Thoracic aorta (tissue), 2 donors: ENCODE measurements at regions not wholly inside any gene's neighbourhood (a gene's known extent, or its start where the extent isn't known, plus 50 kb on each side); places are given as distances from the start of the nearest gene placed in this dataset.

Experiments used
- ATAC-seq: fragments of 150-250 bp; one replicate; pipeline ENCODE4 v1.8.0; 2017; ENCODE audit warnings: low read depth; ENCODE audit not compliant: insufficient number of reproducible peaks, low FRiP score
- DNase-seq: peaks from one replicate; pipeline ENCODE4 v3.0.0-alpha.2; 2020; ENCODE audit warnings: low spot score
- H3K27ac ChIP-seq, 2 donors: fragments of 200-600 bp; sonication (generic); 1 replicate in 1 of 2; 2 replicates in 1 of 2; pipeline ENCODE4 v1.5.1; 2016; ENCODE audit warnings: mild to moderate bottlenecking in 2 of 2, moderate library complexity in 2 of 2
- H3K27me3 ChIP-seq: fragments of 200-600 bp; sonication (generic); replicated peaks from 2 replicates; pipeline ENCODE4 v1.6.0; 2016; ENCODE audit warnings: mild to moderate bottlenecking; ENCODE audit not compliant: insufficient read depth
- H3K36me3 ChIP-seq: fragments of 200-600 bp; sonication (generic); one replicate; pipeline ENCODE4 v1.5.1; 2016
- H3K4me1 ChIP-seq, 2 donors: fragments of 200-600 bp; sonication (generic); 1 replicate in 1 of 2; 2 replicates in 1 of 2; pipeline versions ENCODE4 v1.5.1 to v1.6.0; 2016; ENCODE audit warnings: low read depth in 2 of 2, mild to moderate bottlenecking in 1 of 2; ENCODE audit not compliant: control insufficient read depth in 1 of 2
- H3K4me3 ChIP-seq: fragments of 200-600 bp; sonication (generic); 2 replicates; pipeline ENCODE4 v1.5.1; 2016; ENCODE audit warnings: mild to moderate bottlenecking
- H3K9me3 ChIP-seq: fragments of 200-600 bp; sonication (generic); 2 replicates; pipeline ENCODE4 v1.5.1; 2016
- TF ChIP-seq, protein P1 (sequence below): fragments of 200-600 bp; sonication (generic); IDR thresholded peaks from one replicate; pipeline ENCODE4 v1.5.1; 2019; ENCODE audit warnings: antibody characterized with exemption

DNA sequence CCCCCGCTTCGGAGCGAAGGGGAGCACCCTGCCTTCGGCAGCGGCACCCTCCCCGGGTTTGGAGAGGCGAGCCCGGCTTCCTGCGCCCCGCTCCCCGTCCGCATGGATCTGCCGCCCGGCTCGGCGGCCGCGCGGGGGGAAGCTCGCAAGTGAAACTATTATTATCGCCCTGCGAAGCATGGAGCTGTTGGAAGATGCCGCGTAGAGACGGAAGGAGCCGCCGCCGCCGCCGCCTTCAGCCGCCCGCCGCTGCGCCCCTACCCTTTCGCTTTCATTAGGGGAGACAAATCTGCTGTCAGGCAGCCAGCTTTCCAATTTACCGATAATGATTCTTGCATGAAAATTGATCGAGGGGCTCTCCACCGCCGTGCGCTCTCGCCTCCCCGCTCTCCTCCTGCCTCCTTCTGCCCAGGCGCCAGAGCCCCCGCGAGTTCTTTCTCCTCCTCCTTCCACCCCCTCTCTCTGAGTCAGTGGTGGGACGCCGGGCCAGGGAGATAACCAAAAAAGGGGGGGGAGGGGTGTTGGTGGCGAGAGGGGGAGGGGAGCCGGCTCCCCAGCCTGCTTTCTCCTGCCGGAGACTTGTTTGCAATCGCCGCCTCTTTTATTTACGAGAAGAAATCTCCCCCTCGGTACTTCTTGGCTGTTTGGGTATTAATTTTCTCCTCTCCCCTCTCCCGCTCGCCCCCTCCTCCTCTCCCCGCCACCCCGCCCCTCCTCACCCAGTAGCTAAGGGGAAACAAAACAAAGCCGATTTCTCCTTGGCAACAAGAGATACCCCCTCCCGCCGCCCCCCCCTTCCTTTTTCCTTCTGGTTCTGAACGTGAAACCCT lies 58.0 kb upstream of the GSE1 start:
- ATAC-seq (peak; percentile 38), DNase-seq (peak; percentile 53)
- TF ChIP-seq, protein P1, sequence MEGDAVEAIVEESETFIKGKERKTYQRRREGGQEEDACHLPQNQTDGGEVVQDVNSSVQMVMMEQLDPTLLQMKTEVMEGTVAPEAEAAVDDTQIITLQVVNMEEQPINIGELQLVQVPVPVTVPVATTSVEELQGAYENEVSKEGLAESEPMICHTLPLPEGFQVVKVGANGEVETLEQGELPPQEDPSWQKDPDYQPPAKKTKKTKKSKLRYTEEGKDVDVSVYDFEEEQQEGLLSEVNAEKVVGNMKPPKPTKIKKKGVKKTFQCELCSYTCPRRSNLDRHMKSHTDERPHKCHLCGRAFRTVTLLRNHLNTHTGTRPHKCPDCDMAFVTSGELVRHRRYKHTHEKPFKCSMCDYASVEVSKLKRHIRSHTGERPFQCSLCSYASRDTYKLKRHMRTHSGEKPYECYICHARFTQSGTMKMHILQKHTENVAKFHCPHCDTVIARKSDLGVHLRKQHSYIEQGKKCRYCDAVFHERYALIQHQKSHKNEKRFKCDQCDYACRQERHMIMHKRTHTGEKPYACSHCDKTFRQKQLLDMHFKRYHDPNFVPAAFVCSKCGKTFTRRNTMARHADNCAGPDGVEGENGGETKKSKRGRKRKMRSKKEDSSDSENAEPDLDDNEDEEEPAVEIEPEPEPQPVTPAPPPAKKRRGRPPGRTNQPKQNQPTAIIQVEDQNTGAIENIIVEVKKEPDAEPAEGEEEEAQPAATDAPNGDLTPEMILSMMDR = no peak
- no peaks in the 10 kb centered on the region for H3K9me3 ChIP-seq
- peaks cover 13 to 36% of the 10 kb centered on the region in 2 donors for H3K4me1 ChIP-seq
- H3K4me3 ChIP-seq = peak overlapping the region; percentile 92
- H3K36me3 ChIP-seq = no peaks in the 10 kb centered on the region
- H3K27ac ChIP-seq = peak overlapping the region; percentile 68 to 84
- H3K27me3 ChIP-seq = no peaks in the 10 kb centered on the region

DNA sequence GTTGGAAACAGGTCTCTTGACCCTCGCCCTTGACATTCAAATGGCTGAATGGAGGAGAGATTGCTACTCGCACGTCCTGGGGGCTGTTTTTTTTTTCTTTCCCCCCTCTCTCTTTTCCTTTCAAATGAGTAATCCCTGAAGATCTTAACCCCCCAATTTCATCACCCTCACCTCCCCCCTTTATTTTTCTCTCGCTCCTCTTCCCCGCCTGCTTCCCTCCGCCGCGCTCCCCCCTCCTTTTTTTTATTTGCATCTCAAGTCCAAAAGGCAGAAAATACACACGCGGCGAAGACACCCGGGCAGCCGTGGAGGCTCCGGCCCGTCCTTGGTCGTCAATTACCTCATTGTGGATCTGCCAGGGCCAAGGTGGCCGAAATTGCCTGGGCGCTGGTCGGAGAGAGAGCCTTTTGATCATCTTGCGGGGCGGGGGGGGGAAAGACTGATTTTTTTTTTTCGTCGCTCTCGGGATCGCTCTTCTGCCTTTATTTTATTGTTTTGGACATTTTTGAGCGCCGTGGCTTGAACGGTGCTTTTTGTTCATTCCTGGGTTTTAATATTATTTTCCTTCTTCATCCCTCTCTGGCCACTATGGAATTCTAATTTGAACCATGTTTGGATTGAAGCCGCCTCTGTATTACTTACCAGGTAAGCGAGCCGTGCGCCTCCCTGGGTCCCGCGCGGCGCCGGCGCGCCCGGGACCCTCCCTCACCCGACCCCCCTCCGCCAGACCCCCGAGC lies 57.2 kb upstream of the GSE1 start:
- Histone ChIP-seq H3K4me1 (peaks cover 13 to 33% of the 10 kb centered on the region in 2 donors), H3K27ac (peak overlapping the region; percentile 13 to 84), H3K27me3 (no peaks in the 10 kb centered on the region), H3K4me3 (peak overlapping the region; percentile 92), H3K9me3 (no peaks in the 10 kb centered on the region), H3K36me3 (no peaks in the 10 kb centered on the region)
- DNase-seq (no peak), ATAC-seq (no peak)
- TF ChIP-seq, protein P1 = no peak

DNA sequence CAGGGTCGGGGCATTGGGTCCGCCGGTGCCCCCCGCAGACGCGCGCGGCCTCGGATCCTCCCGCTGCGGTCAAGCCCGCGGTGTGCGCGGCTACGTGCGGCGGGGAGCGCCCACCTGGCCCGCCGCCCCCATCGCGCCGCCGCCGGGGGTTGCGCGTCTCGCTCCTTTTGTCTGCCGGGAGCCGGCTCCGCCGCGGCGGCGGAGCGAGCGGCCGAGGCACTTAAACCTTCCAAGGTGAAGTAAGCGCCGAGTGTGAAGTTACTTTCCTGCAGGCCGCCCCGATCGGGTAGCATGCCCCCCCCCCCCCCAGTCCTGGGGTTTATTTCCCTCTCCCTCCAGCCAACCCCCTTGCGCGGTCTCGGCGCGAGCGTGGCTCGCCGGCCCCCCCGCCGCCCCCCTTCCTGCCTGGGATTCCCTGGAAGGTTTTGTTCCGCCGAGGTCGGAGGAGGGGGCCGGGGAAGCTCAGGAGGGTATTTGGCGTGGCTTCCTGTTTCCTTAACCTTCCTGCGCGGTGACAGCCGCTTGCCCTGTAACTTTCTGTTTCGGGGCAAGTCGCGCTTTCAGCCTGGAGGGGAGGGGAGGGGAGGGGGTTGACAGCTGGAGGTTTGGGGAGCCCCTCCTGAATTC lies 56.6 kb upstream of the GSE1 start:
- Histone ChIP-seq H3K27ac (peak overlapping the region; percentile 13 to 84), H3K4me3 (peak overlapping the region; percentile 92), H3K9me3 (no peaks in the 10 kb centered on the region), H3K4me1 (peaks cover 13 to 33% of the 10 kb centered on the region in 2 donors), H3K27me3 (no peaks in the 10 kb centered on the region), H3K36me3 (no peaks in the 10 kb centered on the region)
- TF ChIP-seq, protein P1 = no peak
- ATAC-seq = no peak
- no peak for DNase-seq

DNA sequence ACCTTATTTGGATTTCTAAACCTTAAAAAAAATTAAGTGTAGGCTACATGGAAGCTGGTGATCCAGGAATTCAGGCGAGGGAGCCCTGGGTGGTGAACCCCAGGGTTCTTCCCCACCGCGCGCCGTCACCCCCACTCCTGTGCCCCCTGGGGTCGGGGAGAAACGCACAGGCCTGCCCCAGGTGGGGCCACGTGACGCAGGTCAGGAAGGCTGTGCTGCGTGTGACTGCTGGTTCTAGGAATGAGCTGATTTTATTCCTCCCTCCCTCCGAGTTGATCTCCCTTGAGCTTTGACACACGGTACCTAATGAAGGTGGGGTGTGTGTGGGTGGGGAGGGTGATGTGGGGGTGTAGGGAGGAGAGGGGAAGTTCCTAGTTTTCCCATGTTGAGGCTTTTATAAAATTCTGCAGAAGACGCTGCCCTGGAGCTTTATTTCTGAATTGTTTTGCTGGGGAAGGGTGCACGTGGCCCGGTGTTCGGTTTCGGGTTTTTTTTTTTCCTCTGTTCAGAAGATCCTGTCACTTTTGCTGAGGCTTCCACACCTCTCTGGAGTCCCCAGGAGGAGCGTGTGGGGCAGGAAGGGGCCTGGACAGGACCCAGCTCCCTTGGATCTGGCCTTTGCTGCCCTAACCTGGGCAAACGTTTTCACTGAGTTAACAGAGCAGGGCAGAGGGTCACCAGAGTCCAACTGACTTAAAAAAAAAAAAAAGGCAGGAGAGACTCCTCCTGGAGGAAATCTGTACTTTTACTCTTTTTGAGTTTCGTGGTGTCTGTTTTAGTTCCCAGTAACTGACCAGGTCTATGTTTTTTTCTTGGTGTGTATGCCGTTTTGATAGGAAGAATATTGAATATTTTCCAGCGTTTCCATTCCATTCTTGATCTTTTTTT lies 55.8 kb upstream of the GSE1 start:
- H3K27ac ChIP-seq = peak overlapping the region; percentile 13 to 84
- DNase-seq (no peak), ATAC-seq (no peak)
- H3K4me3 ChIP-seq = peak overlapping the region; percentile 92
- no peaks in the 10 kb centered on the region for H3K27me3 ChIP-seq
- no peaks in the 10 kb centered on the region for H3K36me3 ChIP-seq
- TF ChIP-seq, protein P1 = peak; percentile 8
- no peaks in the 10 kb centered on the region for H3K9me3 ChIP-seq
- peaks cover 13 to 33% of the 10 kb centered on the region in 2 donors for H3K4me1 ChIP-seq
